ENCODE measurements at regions not wholly inside any gene's neighbourhood (a gene's known extent, or its start where the extent isn't known, plus 50 kb on each side); places are given as distances from the start of the nearest gene placed in this dataset.

GRCh38 chr5:2169850-2170760 is 287.4 kb upstream of the IRX4 start:
- H3K9me3 Mint-ChIP-seq, result no peaks in the 10 kb centered on the region
- peaks cover 11% of the 10 kb centered on the region for H3K4me1 ChIP-seq
- H2AFZ ChIP-seq (replicated peaks), result no peak overlapping the region
- no peak overlapping the region for H3K27ac ChIP-seq
- peaks cover 6% of the 10 kb centered on the region for H3F3A ChIP-seq (ENCODE audit: low read depth)
- H4K20me1 ChIP-seq (ENCODE audit: low read depth), result no peaks in the 10 kb centered on the region
- H3K36me3 Mint-ChIP-seq, result no peaks in the 10 kb centered on the region
- H3K79me2 ChIP-seq (ENCODE audit: low read depth), result no peaks in the 10 kb centered on the region
- H3K4me2 ChIP-seq, result no peak overlapping the region
- peak overlapping the region; percentile 89 for H3K27ac Mint-ChIP-seq
- DNase-seq (ENCODE audit: low spot score), result no peak
- no peaks in the 10 kb centered on the region for H3K9me3 ChIP-seq (ENCODE audit: low read depth)
- H3K36me3 ChIP-seq, result no peaks in the 10 kb centered on the region
- TF ChIP-seq EZH2phosphoT487 (IDR thresholded peaks at IDR 0.05), result no peak
- no peak for TF ChIP-seq EZH2 (IDR thresholded peaks at IDR 0.05)
- TF ChIP-seq CTCF (IDR thresholded peaks at IDR 0.05), result no peak
- no peak overlapping the region for H3K4me3 Mint-ChIP-seq
- H3K4me3 ChIP-seq, result no peak overlapping the region
- H3K4me1 Mint-ChIP-seq, result peaks cover 41% of the 10 kb centered on the region
- H3K27me3 ChIP-seq, result no peaks in the 10 kb centered on the region
- H3K9ac ChIP-seq, result no peak overlapping the region
- H3K27me3 Mint-ChIP-seq (ENCODE audit: insufficient read depth, low read depth), result peaks cover 15% of the 10 kb centered on the region

- peak overlapping the region; percentile 5 for H3K27ac Mint-ChIP-seq
- Histone ChIP-seq H3K79me2 (ENCODE audit: low read depth) (no peaks in the 10 kb centered on the region), H3K27me3 (no peaks in the 10 kb centered on the region), H3K36me3 (no peaks in the 10 kb centered on the region), H3K4me3 (no peak overlapping the region), H3K27ac (no peak overlapping the region), H3K9me3 (ENCODE audit: low read depth) (no peaks in the 10 kb centered on the region), H3K4me2 (no peak overlapping the region), H3F3A (ENCODE audit: low read depth) (peaks cover 6% of the 10 kb centered on the region), H4K20me1 (ENCODE audit: low read depth) (no peaks in the 10 kb centered on the region), H3K4me1 (peaks cover 11% of the 10 kb centered on the region), H2AFZ (replicated peaks) (no peak overlapping the region), H3K9ac (no peak overlapping the region)
- H3K27me3 Mint-ChIP-seq (ENCODE audit: insufficient read depth, low read depth), result peaks cover 15% of the 10 kb centered on the region
- peaks cover 47% of the 10 kb centered on the region for H3K4me1 Mint-ChIP-seq
- H3K9me3 Mint-ChIP-seq, result no peaks in the 10 kb centered on the region
- TF ChIP-seq CTCF (IDR thresholded peaks at IDR 0.05) (no peak), EZH2 (IDR thresholded peaks at IDR 0.05) (no peak), EZH2phosphoT487 (IDR thresholded peaks at IDR 0.05) (no peak)
- no peak overlapping the region for H3K4me3 Mint-ChIP-seq
- no peaks in the 10 kb centered on the region for H3K36me3 Mint-ChIP-seq
- no peak for DNase-seq (ENCODE audit: low spot score)
Observed at GRCh38 chr5:2169430-2169808, 286.7 kb upstream of the IRX4 start.

GRCh38 chr5:2168601-2169429 is 286.1 kb upstream of the IRX4 start:
- Mint-ChIP-seq H3K27ac (peak overlapping the region; percentile 5), H3K9me3 (no peaks in the 10 kb centered on the region), H3K27me3 (ENCODE audit: insufficient read depth, low read depth) (peaks cover 21% of the 10 kb centered on the region), H3K4me3 (peak overlapping the region; percentile 57), H3K36me3 (no peaks in the 10 kb centered on the region), H3K4me1 (peaks cover 50% of the 10 kb centered on the region)
- Histone ChIP-seq H3K4me3 (no peak overlapping the region), H2AFZ (replicated peaks) (no peak overlapping the region), H3K27me3 (no peaks in the 10 kb centered on the region), H3K4me2 (no peak overlapping the region), H3K9me3 (ENCODE audit: low read depth) (no peaks in the 10 kb centered on the region), H3K9ac (no peak overlapping the region), H4K20me1 (ENCODE audit: low read depth) (no peaks in the 10 kb centered on the region), H3K4me1 (peaks cover 11% of the 10 kb centered on the region), H3K27ac (no peak overlapping the region), H3K79me2 (ENCODE audit: low read depth) (no peaks in the 10 kb centered on the region), H3K36me3 (no peaks in the 10 kb centered on the region), H3F3A (ENCODE audit: low read depth) (peaks cover 6% of the 10 kb centered on the region)
- DNase-seq (ENCODE audit: low spot score), result no peak
- TF ChIP-seq EZH2 (IDR thresholded peaks at IDR 0.05) (no peak), EZH2phosphoT487 (IDR thresholded peaks at IDR 0.05) (no peak), CTCF (IDR thresholded peaks at IDR 0.05) (no peak)

Measured in neural progenitor cell (in vitro differentiated cells).